GM19240 (cell line): ENCODE measurements at regions not wholly inside any gene's neighbourhood (a gene's known extent, or its start where the extent isn't known, plus 50 kb on each side); places are given as distances from the start of the nearest gene placed in this dataset.
"Not testable (repeated sequence)": the region's sequence is repeated elsewhere in the genome, so short reads cannot be mapped to it uniquely, and the experiment has no call there.

Experiments
- DNase-seq: peaks from one replicate; pipeline ENCODE4 v3.0.0; 2011; ENCODE audit warnings: low spot score; ENCODE audit not compliant: insufficient read length

- DNase-seq: no peak
Observed at GRCh38 chr13:97520061-97520460, 86.1 kb downstream of the RAP2A start.

GRCh38 chr13:97520866-97521265 is 86.9 kb downstream of the RAP2A start:
- no peak for DNase-seq

- DNase-seq: no peak
Observed at GRCh38 chr13:97521726-97522125, 87.8 kb downstream of the RAP2A start.

GRCh38 chr13:97522243-97522642 is 88.3 kb downstream of the RAP2A start:
- no peak for DNase-seq

GRCh38 chr13:97526556-97526955 is 92.6 kb downstream of the RAP2A start:
- no peak for DNase-seq

- no peak for DNase-seq
Observed at GRCh38 chr13:97528518-97528917, 94.5 kb downstream of the RAP2A start.

GRCh38 chr13:97534540-97534939 is 100.6 kb downstream of the RAP2A start:
- no peak for DNase-seq

GRCh38 chr13:97535614-97536013 is 101.6 kb downstream of the RAP2A start:
- DNase-seq: no peak

- no peak for DNase-seq
Observed at GRCh38 chr13:97537110-97537509, 103.1 kb downstream of the RAP2A start.

- no peak for DNase-seq
Observed at GRCh38 chr13:97538203-97538602, 104.2 kb downstream of the RAP2A start.

- no peak for DNase-seq
Observed at GRCh38 chr13:97539651-97540610, 106.0 kb downstream of the RAP2A start.

GRCh38 chr13:97540696-97541095 is 106.7 kb downstream of the RAP2A start:
- no peak for DNase-seq

GRCh38 chr13:97542102-97542685 is 108.2 kb downstream of the RAP2A start:
- no peak for DNase-seq

- no peak for DNase-seq
Observed at GRCh38 chr13:97544031-97544765, 110.2 kb downstream of the RAP2A start.

- not testable (repeated sequence) for DNase-seq
Observed at GRCh38 chr13:97544971-97545499, 111.1 kb downstream of the RAP2A start.

GRCh38 chr13:97548138-97548537 is 114.2 kb downstream of the RAP2A start:
- DNase-seq: no peak

GRCh38 chr13:97548711-97549110 is 114.7 kb downstream of the RAP2A start:
- DNase-seq: no peak

- no peak for DNase-seq
Observed at GRCh38 chr13:97549201-97549600, 115.2 kb downstream of the RAP2A start.

GRCh38 chr13:97554496-97554895 is 120.5 kb downstream of the RAP2A start:
- DNase-seq: no peak

GRCh38 chr13:97555034-97555433 is 121.1 kb downstream of the RAP2A start:
- no peak for DNase-seq

- DNase-seq: no peak
Observed at GRCh38 chr13:97559030-97559429, 125.1 kb downstream of the RAP2A start.

GRCh38 chr13:97559981-97560380 is 126.0 kb downstream of the RAP2A start:
- no peak for DNase-seq
